CD4-positive, alpha-beta T cell (primary cell): ENCODE measurements at regions not wholly inside any gene's neighbourhood (a gene's known extent, or its start where the extent isn't known, plus 50 kb on each side); places are given as distances from the start of the nearest gene placed in this dataset.

Experiments
- ATAC-seq: fragments of 200-7000 bp; cut with Tn5 transposase; one replicate; pipeline ENCODE4 v1.10.0; 2022; ENCODE audit warnings: mild to moderate bottlenecking; ENCODE audit not compliant: poor library complexity
- CTCF ChIA-PET: fragments of 350-600 bp; sonication (Branson Sonifier 250); formaldehyde crosslinking; loops from one replicate; lab custom pipeline; 2021; ENCODE audit warnings: antibody characterized with exemption, inconsistent platforms; lab: Charles Lee
- POLR2A ChIA-PET: fragments of 350-600 bp; sonication (Branson Sonifier 250); formaldehyde crosslinking; loops from one replicate; lab custom pipeline; 2021; ENCODE audit warnings: antibody characterized with exemption, inconsistent platforms; lab: Charles Lee
- DNase-seq, 14 experiments: peaks; one replicate each; pipeline ENCODE4 v3.0.0-alpha.2; 2013 to 2020; ENCODE audit warnings: mixed read lengths in 2 of 14
- H3K27ac ChIP-seq, 2 donors: one replicate each; pipeline versions ENCODE4 v1.5.1 to v1.7.0; 2013; ENCODE audit warnings: low read length in 2 of 2, low read depth in 1 of 2, mild to moderate bottlenecking in 1 of 2
- H3K27me3 ChIP-seq, 2 experiments: 1 replicate in 1 of 2; 2 replicates in 1 of 2; pipeline versions ENCODE4 v1.6.1 to v1.7.0; 2013; ENCODE audit warnings: low read length in 2 of 2, control low read depth in 1 of 2, mild to moderate bottlenecking in 1 of 2, moderate library complexity in 1 of 2; ENCODE audit not compliant: insufficient read depth in 2 of 2, control insufficient read depth in 1 of 2
- H3K36me3 ChIP-seq: one replicate; pipeline ENCODE4 v1.6.1; 2013; ENCODE audit warnings: low read length, control low read depth; ENCODE audit not compliant: insufficient read depth
- H3K4me1 ChIP-seq: one replicate; pipeline ENCODE4 v1.6.1; 2013; ENCODE audit warnings: low read length, control low read depth; ENCODE audit not compliant: insufficient read depth
- H3K4me3 ChIP-seq: one replicate; pipeline ENCODE4 v1.5.1; 2013; ENCODE audit warnings: mild to moderate bottlenecking, low read length, moderate library complexity
- H3K9me3 ChIP-seq, 2 experiments: 1 replicate in 1 of 2; 2 replicates in 1 of 2; pipeline versions ENCODE4 v1.6.1 to v1.7.0; 2013; ENCODE audit warnings: low read length in 2 of 2, mild to moderate bottlenecking in 2 of 2, control low read depth in 1 of 2, moderate library complexity in 1 of 2; ENCODE audit not compliant: control insufficient read depth in 1 of 2, insufficient read depth in 1 of 2
- H3K27ac Mint-ChIP-seq: one replicate; pipeline ENCODE4 v1.8.0; 2020; ENCODE audit warnings: mixed read lengths
- H3K27me3 Mint-ChIP-seq: one replicate; pipeline ENCODE4 v1.8.0; 2021; ENCODE audit warnings: mixed read lengths
- H3K36me3 Mint-ChIP-seq: one replicate; pipeline ENCODE4 v1.8.0; 2021; ENCODE audit warnings: low read depth, mixed read lengths
- H3K4me1 Mint-ChIP-seq: one replicate; pipeline ENCODE4 v1.8.0; 2021; ENCODE audit warnings: low read depth, mixed read lengths
- H3K4me3 Mint-ChIP-seq: one replicate; pipeline ENCODE4 v1.8.0; 2020; ENCODE audit warnings: mild to moderate bottlenecking, mixed read lengths
- H3K9me3 Mint-ChIP-seq: one replicate; pipeline ENCODE4 v1.8.0; 2020; ENCODE audit warnings: mixed read lengths
- intact Hi-C, 2 experiments: fragments of 100-400 bp; cut with DNase I in 1 of 2; cut with micrococcal nuclease in 1 of 2; formaldehyde crosslinking; loops; one replicate each; pipeline versions ENCODE4 v1.15.1 to v1.9.0; 2023 to 2025; cut with DNase I, micrococcal nuclease
- TF ChIP-seq, protein P1 (sequence below): fragments of 200-600 bp; IDR thresholded peaks from one replicate; pipeline ENCODE4 v1.8.0; 2022; ENCODE audit warnings: antibody characterized with exemption, mild to moderate bottlenecking

DNA sequence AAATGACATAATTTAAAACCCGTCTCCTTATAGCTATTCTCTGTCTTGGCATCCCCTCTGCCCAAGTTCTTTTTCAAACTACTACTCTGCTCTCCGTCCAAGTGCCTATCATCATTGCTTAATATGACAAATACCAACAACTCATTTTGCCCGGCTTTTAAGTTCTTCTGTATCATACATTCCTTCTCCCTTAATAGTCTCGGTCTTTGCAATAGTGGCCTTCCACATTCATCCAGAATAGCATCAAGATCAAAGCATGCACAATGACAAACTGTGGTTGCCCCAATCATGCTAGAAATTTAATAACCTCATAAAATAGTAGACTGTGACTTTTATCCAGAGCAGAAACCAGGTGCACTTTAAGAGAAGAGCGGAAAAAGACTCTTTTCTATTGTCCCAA, 198.9 kb downstream of the ETV1 start:
- Mint-ChIP-seq H3K27ac (no peak overlapping the region), H3K27me3 (no peaks in the 10 kb centered on the region), H3K4me3 (no peak overlapping the region), H3K4me1 (no peaks in the 10 kb centered on the region), H3K36me3 (no peaks in the 10 kb centered on the region), H3K9me3 (no peaks in the 10 kb centered on the region)
- ATAC-seq (no peak), DNase-seq (no peak)
- intact Hi-C loops: no loop called here
- H3K36me3 ChIP-seq: no peaks in the 10 kb centered on the region
- H3K4me3 ChIP-seq: no peak overlapping the region
- CTCF ChIA-PET: interaction anchor here (1.0 kb wide), 1 partner anchor 10 kb away, joined by 3 read pairs; no protein-coding TSS in a partner anchor
- no peak overlapping the region for H3K27ac ChIP-seq
- POLR2A ChIA-PET: no interaction called here
- no peaks in the 10 kb centered on the region for H3K4me1 ChIP-seq
- no peaks in the 10 kb centered on the region for H3K9me3 ChIP-seq
- H3K27me3 ChIP-seq: no peaks in the 10 kb centered on the region
- TF ChIP-seq, protein P1, sequence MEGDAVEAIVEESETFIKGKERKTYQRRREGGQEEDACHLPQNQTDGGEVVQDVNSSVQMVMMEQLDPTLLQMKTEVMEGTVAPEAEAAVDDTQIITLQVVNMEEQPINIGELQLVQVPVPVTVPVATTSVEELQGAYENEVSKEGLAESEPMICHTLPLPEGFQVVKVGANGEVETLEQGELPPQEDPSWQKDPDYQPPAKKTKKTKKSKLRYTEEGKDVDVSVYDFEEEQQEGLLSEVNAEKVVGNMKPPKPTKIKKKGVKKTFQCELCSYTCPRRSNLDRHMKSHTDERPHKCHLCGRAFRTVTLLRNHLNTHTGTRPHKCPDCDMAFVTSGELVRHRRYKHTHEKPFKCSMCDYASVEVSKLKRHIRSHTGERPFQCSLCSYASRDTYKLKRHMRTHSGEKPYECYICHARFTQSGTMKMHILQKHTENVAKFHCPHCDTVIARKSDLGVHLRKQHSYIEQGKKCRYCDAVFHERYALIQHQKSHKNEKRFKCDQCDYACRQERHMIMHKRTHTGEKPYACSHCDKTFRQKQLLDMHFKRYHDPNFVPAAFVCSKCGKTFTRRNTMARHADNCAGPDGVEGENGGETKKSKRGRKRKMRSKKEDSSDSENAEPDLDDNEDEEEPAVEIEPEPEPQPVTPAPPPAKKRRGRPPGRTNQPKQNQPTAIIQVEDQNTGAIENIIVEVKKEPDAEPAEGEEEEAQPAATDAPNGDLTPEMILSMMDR: no peak

DNA sequence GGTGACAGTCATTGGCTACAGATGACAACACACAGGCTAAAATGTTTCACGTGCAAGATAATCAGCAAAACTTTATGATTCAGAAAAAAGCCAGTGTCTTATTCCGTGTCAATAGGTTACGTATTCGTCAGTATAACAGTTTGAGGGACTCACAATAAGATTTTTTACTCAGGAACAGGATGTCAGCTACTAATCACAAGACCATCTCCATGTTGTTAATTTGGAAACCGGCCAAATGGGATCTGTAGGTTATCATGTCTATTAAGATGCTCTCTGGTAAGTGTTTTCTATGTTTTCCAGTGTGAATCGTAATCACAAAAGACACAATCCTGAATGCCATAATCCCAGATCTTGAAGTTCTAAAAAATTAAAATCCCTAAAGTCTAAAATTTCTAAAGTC, 197.3 kb downstream of the ETV1 start:
- H3K4me1 Mint-ChIP-seq: no peaks in the 10 kb centered on the region
- intact Hi-C loops: no loop called here
- Histone ChIP-seq H3K9me3 (no peaks in the 10 kb centered on the region), H3K27me3 (no peaks in the 10 kb centered on the region), H3K36me3 (no peaks in the 10 kb centered on the region), H3K4me1 (no peaks in the 10 kb centered on the region), H3K27ac (no peak overlapping the region), H3K4me3 (no peak overlapping the region)
- H3K27me3 Mint-ChIP-seq: no peaks in the 10 kb centered on the region
- ATAC-seq: no peak
- H3K36me3 Mint-ChIP-seq: no peaks in the 10 kb centered on the region
- DNase-seq: no peak
- H3K9me3 Mint-ChIP-seq: no peaks in the 10 kb centered on the region
- ChIA-PET POLR2A (no interaction called here), CTCF (no interaction called here)
- no peak overlapping the region for H3K27ac Mint-ChIP-seq
- H3K4me3 Mint-ChIP-seq: no peak overlapping the region
- TF ChIP-seq, protein P1: no peak

DNA sequence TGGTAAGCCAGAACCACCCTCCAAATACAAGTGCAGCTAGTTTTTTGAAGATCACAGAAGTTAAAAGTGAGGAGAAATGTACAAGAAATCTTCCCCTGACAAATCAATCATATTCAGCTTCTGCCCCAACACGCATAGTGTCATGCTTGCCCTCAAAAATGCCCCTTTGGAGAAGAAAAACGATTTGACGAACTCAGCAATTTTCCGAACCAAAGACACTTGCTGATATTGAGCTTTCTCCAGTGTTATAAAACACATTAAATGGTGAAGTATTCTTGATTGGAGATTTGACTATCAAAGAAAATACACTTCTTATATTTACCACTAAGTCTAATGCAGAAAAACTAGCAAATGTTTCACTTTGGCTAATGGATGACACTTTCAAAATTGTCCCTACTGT, 195.5 kb downstream of the ETV1 start:
- DNase-seq (no peak), ATAC-seq (no peak)
- H3K36me3 Mint-ChIP-seq: no peaks in the 10 kb centered on the region
- intact Hi-C loops: no loop called here
- POLR2A ChIA-PET: no interaction called here
- TF ChIP-seq, protein P1: no peak
- H3K9me3 Mint-ChIP-seq: no peaks in the 10 kb centered on the region
- no peak overlapping the region for H3K27ac Mint-ChIP-seq
- Histone ChIP-seq H3K4me1 (no peaks in the 10 kb centered on the region), H3K27ac (no peak overlapping the region), H3K4me3 (no peak overlapping the region), H3K36me3 (no peaks in the 10 kb centered on the region), H3K9me3 (no peaks in the 10 kb centered on the region), H3K27me3 (no peaks in the 10 kb centered on the region)
- CTCF ChIA-PET: no interaction called here
- H3K4me1 Mint-ChIP-seq: no peaks in the 10 kb centered on the region
- H3K4me3 Mint-ChIP-seq: no peak overlapping the region
- H3K27me3 Mint-ChIP-seq: no peaks in the 10 kb centered on the region
